ENCODE measurements at regions not wholly inside any gene's neighbourhood (a gene's known extent, or its start where the extent isn't known, plus 50 kb on each side); places are given as distances from the start of the nearest gene placed in this dataset.
"Not testable (repeated sequence)": the region's sequence is repeated elsewhere in the genome, so short reads cannot be mapped to it uniquely, and the experiment has no call there.

DNA sequence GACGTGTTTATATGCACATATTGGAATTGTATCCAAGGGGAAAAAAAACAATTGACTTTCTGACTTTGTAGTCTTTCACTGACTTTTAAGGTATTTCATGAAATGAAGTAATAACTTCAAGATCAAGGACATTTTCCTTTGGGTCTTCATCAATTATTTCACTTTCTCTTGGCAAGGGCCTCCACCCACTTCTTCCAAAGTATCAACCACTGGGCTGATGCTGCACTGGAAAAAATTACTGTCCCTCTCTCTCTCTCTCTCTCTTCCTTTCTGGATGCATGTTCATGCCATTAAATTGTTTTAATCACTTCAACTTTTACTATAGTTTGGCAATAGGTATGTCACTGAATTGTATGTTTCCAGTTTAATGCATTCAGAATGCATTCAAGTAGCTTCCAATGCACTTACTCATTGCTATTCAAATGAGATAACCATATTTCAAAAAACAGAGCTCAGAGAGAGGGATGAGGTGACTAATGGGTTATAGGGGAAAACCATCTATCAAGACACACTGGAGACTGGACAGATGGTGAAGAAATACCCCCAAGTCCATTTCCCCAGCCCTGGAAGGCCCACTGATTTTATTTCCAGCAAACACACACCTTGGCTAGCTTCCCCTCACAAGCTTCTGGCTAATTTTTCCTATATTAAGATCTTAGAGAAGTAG lies 585.3 kb downstream of the EBF1 start:
- no peak for DNase-seq

GRCh38 chr5:158513490-158514318 lies 586.0 kb downstream of the EBF1 start:
- no peak for DNase-seq

DNA sequence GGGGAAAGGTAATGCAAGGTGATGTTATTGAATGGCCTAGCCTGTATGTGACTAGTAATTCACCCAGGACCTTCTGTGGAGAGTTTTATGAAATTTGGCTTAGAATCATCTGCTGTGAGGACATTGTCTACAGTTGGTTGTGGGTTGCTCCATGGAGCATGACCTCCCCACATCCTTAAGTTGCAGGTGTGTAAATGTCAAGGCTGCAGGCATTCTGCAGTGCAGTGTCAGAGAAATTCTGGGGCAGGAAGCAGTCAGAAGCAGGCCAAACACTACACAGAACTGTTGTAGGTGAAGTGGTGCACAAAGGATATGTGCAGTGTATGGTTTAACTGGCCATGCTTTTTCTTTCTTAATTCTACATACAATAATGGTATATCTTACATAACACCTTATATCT lies 588.3 kb downstream of the EBF1 start:
- DNase-seq, result no peak

DNA sequence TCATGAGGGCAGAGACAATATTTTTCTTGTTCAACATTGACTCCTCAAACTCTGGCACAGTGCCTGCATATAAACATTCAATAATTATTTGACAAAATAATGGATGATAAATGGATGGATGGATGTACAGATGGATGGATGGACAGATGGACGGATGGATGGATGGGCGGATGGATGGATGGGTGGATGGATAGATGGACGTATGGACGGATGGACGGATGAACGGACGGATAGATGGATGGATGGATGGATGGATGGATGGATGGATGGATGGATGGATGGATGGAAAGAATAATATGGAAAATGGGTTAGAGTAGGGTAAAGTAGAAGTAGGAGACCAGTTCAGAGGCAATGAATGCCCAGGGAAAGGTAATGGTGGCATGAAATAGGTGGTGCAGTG lies 589.2 kb downstream of the EBF1 start:
- no peak for DNase-seq

DNA sequence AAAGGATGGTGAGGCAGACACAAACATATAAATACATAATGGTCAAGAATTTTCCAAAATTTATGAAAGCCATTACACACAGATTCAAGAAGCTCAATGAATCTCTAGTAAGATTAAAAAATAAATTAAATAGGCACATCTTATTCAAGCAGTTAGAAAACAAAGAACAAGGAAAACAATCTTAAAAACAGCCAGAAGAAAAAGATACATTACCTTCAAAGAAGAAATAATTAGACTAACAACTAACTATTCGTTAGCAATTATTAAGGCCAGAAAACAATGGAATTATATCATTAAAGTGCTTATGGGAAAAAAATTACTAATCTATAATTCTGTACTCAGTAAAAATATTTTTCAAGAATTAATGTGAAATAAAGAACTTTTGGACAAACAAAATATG lies 593.1 kb downstream of the EBF1 start:
- no peak for DNase-seq

DNA sequence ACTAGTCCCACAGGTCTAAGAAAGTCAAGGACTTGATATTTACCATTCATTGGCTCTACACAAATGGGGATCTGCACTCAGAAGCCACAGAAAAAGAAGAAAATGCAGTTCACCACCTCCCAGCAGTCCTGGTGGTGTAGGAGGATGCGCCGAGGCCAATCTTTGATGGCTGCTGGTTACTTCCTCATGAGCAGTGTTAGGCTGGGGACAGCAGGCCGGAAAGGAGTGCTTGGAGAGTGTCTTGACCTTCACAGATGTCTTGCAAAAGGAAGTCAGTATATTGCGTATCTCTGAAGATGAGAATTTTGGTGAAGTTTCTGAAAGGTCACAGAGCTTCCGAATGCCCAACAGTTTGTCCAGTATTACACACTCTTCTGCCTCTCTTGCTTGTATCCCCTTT lies 597.0 kb downstream of the EBF1 start:
- DNase-seq, result no peak

GRCh38 chr5:158499892-158500418 lies 599.8 kb downstream of the EBF1 start:
- no peak for DNase-seq

DNA sequence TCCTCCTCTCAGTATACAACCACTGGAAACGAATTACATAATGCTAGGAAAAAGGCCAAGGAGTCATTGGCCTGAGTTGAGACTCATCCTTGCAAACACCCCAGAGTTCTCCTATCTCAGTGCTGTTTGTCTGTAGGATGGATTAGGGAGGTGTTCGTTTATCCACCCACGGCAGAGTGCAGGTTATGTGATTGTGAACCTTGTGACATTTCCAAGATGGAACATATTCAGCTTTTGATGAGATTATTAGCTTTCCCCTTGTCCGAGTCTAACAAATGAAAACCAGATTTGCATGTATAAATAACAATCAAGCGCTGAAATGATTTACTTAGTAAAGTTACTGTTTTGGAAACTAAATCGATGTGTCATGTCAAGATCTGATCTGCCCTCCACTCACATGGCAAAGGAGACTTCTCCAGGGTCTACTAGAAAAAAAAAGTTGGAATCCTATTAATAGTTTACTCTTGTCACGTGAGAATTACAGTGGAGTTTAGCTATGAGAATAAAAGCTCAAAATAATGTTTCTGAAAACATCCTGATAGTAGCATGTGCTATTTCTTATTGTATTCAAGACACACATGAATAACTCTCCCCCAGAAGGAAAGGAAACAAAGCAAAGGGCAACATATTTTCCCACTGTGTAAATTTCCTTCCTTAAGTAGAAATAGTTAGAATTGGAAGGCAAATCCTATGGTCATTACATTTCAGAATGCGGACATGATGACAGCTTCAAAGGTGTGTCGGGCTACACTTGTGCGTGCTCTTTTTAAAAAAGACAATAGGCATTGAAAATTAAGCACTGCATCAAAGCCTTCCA lies 600.4 kb downstream of the EBF1 start:
- no peak for DNase-seq

- DNase-seq, result no peak
These were observed 603.1 kb downstream of the EBF1 start for GRCh38 chr5:158496624-158497023.

GRCh38 chr5:158494541-158494940 lies 605.2 kb downstream of the EBF1 start:
- no peak for DNase-seq

- DNase-seq, result not testable (repeated sequence)
These were observed 605.7 kb downstream of the EBF1 start for GRCh38 chr5:158494044-158494443.

DNA sequence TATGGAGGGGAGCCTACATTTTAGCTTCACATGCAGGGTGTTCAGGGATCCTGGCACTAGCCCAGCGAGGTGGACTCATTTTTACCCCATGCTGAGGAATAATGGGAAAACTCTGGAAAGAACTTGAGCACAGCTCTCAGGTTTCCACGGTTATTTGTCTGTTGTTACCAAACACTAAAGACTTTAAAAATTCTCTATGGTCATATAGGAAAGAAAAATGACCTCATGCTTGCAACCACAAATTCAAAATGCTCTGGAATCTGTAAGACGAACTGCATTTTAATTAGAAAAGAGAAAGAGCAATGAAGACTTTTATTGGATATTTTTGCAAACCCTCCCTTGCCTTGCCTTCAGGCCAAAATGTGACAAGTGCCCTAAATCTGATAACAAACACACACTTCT lies 606.9 kb downstream of the EBF1 start:
- DNase-seq, result no peak

DNA sequence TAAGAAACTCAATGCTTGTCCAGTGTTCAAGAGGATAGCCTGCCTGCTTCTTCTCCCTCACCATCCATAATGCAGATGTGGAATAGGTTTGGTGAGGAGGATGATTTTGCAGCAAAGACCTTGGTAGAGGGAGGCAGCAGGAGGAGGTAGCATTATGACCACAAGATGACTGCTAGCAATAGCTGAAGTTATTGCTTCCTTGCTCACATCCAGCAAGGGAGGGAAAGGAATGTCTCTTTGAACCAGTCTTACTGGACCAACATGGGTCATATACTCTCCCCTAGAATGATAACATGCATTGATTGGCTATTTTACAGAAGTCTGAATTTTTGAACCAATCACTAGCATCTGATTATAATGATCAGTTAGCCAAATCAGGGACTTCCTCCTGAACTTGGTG lies 607.6 kb downstream of the EBF1 start:
- DNase-seq, result no peak

GRCh38 chr5:158487664-158488063 lies 612.1 kb downstream of the EBF1 start:
- DNase-seq, result no peak

- DNase-seq, result no peak
These were observed 612.6 kb downstream of the EBF1 start for GRCh38 chr5:158487156-158487555.

- DNase-seq, result no peak
These were observed 613.1 kb downstream of the EBF1 start for GRCh38 chr5:158486566-158486965.

GRCh38 chr5:158485604-158486081 lies 614.1 kb downstream of the EBF1 start:
- no peak for DNase-seq

GRCh38 chr5:158485047-158485446 lies 614.7 kb downstream of the EBF1 start:
- peak; percentile 4 for DNase-seq

DNA sequence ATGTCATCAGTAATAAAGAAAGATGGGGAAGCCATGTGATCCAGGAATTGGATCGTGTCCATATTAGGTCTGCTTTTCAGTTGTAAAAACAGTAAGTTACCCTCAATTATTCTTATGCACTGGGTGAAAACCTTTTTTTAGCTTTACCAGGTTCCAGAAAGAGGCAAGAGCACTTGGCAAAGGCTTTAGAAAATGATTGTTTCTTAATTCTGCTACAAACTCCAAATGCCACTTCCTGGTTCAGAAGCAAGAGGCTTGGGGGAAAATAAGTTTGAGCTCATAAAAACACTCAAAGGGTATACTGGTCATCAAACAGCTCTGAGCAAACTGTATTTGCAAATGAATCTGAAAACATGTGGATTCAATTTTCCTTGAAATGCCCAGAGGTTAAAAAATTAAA lies 615.6 kb downstream of the EBF1 start:
- DNase-seq, result no peak

DNA sequence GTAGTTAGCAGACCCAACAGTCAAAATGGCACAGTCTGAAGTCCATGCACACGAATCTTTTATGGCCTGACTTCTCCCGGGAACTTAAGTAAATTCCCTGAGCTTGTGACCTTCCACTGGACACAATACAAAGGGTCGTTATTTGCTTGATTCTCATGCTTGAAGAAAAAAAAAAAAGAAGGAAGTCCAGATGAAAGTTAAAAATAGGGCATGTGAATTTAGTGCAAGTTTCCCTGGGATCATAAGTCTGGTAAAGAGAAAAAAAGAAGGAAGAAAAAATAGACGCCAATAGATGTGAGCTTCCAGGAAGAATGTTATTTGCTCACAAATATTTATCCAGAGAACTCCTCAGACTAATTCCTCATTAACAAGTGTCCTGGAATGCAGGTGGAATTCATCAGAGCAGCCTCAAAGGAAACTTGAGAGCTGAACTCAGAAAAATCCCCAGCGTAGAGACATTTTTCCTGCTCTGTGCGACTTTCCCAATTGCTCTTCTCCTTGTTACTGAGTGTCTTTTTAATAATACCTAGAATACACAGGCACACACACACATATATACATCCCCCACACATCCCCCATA lies 616.3 kb downstream of the EBF1 start:
- no peak for DNase-seq

DNA sequence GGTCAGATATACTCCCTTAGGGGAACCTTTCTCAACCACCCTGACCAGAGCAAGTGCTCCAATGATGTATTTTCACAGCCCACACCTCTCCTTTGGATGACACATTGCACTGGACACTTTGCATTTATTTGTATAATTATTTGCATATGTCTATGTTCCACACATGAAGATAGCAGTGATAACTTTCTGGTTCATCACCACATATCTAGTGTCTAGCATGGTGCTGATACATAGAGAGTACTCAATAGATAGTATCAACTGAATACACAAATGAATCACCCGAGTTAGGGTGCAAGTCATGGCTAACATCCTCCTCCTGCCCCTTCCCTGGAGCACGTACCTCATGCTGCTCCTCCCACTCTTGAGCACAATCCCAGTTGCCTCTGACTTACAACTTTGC lies 617.6 kb downstream of the EBF1 start:
- no peak for DNase-seq

DNA sequence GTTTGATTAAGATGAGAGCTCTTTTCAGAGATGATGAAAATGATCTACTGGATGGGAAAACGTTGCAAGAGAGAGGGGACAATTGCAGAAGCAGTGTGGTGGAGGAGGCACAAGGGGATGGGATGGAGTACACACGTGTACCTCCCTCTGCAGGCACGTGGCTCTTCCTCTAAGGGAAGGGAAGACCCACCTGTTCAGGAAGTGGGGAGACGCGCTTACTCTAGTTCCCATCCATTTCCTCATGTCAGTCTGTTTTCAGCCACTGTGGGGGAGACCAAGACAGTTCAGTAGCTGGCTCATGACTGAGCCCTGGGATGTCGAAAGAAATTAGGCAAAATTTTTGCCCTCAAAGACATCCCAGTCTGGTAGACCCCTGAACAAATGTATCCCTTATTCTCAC lies 619.2 kb upstream of the CLINT1 start:
- no peak for DNase-seq

GRCh38 chr5:158477214-158477613 lies 618.3 kb upstream of the CLINT1 start:
- no peak for DNase-seq

Measured in OCI-M1 (cell line).